IMR-90 (cell line): ENCODE measurements at regions not wholly inside any gene's neighbourhood (a gene's known extent, or its start where the extent isn't known, plus 50 kb on each side); places are given as distances from the start of the nearest gene placed in this dataset.

Experiments
- ATAC-seq: fragments of 200-7000 bp; cut with Tn5 transposase; 2 replicates; pipeline ENCODE4 v1.9.1; 2020; ENCODE audit warnings: low read depth, mild to moderate bottlenecking, moderate library complexity
- BruUV-seq: library from RNA; stranded (reverse); fragments of 400-500 nt; replicated peaks from 2 replicates; lab custom pipeline; 2021; lab: Mats Ljungman, UMichigan
- CTCF ChIA-PET: fragments of 300-600 bp; formaldehyde crosslinking; extraction: SDS; loops from one replicate; lab custom pipeline; 2021; ENCODE audit warnings: antibody characterized with exemption; lab: Yijun Ruan, JAX
- POLR2A ChIA-PET: fragments of 300-600 bp; sonication (Branson Sonifier 250); formaldehyde crosslinking; loops from one replicate; lab custom pipeline; 2022; ENCODE audit warnings: antibody characterized with exemption; ENCODE audit not compliant: unreplicated experiment; lab: Charles Lee
- DNase-seq: peaks from one replicate; pipeline ENCODE4 v3.0.0; 2013
- H2AFZ ChIP-seq: replicated peaks from 2 replicates; pipeline ENCODE3; 2013; ENCODE audit warnings: low read length, mild to moderate bottlenecking; ENCODE audit not compliant: poor library complexity
- H2AK5ac ChIP-seq: 2 replicates; pipeline ENCODE4 v1.6.1; 2013; ENCODE audit warnings: low read depth, low read length, inconsistent platforms
- H2AK9ac ChIP-seq: replicated peaks from 2 replicates; pipeline ENCODE3; 2013; ENCODE audit warnings: mild to moderate bottlenecking, low read depth, low read length, moderate library complexity; ENCODE audit not compliant: poor library complexity
- H2BK120ac ChIP-seq: 2 replicates; pipeline ENCODE4 v1.6.1; 2013; ENCODE audit warnings: low read depth, low read length, inconsistent platforms
- H2BK15ac ChIP-seq: 3 replicates; pipeline ENCODE4 v1.6.1; 2013; ENCODE audit warnings: low read depth, low read length, inconsistent platforms
- H2BK20ac ChIP-seq: 2 replicates; pipeline ENCODE4 v1.6.1; 2013; ENCODE audit warnings: low read depth, mild to moderate bottlenecking, inconsistent platforms, low read length, moderate library complexity
- H2BK5ac ChIP-seq: 2 replicates; pipeline ENCODE4 v1.6.1; 2013; ENCODE audit warnings: mild to moderate bottlenecking, low read depth, low read length, inconsistent platforms; ENCODE audit not compliant: poor library complexity, severe bottlenecking
- H3K14ac ChIP-seq: replicated peaks from 2 replicates; pipeline ENCODE4 v1.6.1; 2013; ENCODE audit warnings: low read depth, low read length, inconsistent platforms
- H3K18ac ChIP-seq: 2 replicates; pipeline ENCODE4 v1.6.1; 2013; ENCODE audit warnings: low read depth, low read length, control low read depth
- H3K23ac ChIP-seq: 2 replicates; pipeline ENCODE4 v1.6.1; 2013; ENCODE audit warnings: low read depth, low read length, inconsistent platforms
- H3K27ac ChIP-seq: 2 replicates; pipeline ENCODE4 v1.5.1; 2013; ENCODE audit warnings: mild to moderate bottlenecking, control low read depth, low read length; ENCODE audit not compliant: insufficient read depth
- H3K27me3 ChIP-seq: 2 replicates; pipeline ENCODE4 v1.6.1; 2013; ENCODE audit warnings: low read length; ENCODE audit not compliant: control insufficient read depth, insufficient read depth
- H3K36me3 ChIP-seq: 2 replicates; pipeline ENCODE4 v1.6.1; 2013; ENCODE audit warnings: low read length, mixed read lengths; ENCODE audit not compliant: control insufficient read depth, insufficient read depth
- H3K4ac ChIP-seq: 2 replicates; pipeline ENCODE4 v1.6.1; 2013; ENCODE audit warnings: low read depth, low read length, inconsistent platforms
- H3K4me1 ChIP-seq: 2 replicates; pipeline ENCODE4 v1.6.1; 2013; ENCODE audit warnings: low read length, mixed read lengths; ENCODE audit not compliant: control insufficient read depth, insufficient read depth
- H3K4me2 ChIP-seq: 2 replicates; pipeline ENCODE4 v1.6.1; 2013; ENCODE audit warnings: low read depth, mild to moderate bottlenecking, control low read depth, low read length, moderate library complexity
- H3K4me3 ChIP-seq: 2 replicates; pipeline ENCODE4 v1.5.1; 2013; ENCODE audit warnings: low read depth, mild to moderate bottlenecking, control low read depth, low read length, moderate library complexity; ENCODE audit not compliant: insufficient read depth
- H3K56ac ChIP-seq: 2 replicates; pipeline ENCODE4 v1.6.1; 2013; ENCODE audit warnings: low read length, inconsistent platforms; ENCODE audit not compliant: insufficient read depth; ENCODE audit errors: extremely low read depth
- H3K79me1 ChIP-seq, 2 experiments: 2 replicates each; pipeline ENCODE4 v1.6.1; 2013; ENCODE audit warnings: low read length in 2 of 2, inconsistent platforms in 1 of 2, low read depth in 1 of 2
- H3K9ac ChIP-seq: 2 replicates; pipeline ENCODE4 v1.6.1; 2013; ENCODE audit warnings: low read depth, low read length, control low read depth
- H3K9me1 ChIP-seq: 2 replicates; pipeline ENCODE4 v1.6.1; 2013; ENCODE audit warnings: low read length, inconsistent platforms; ENCODE audit not compliant: insufficient read depth
- H3K9me3 ChIP-seq: 2 replicates; pipeline ENCODE4 v1.6.1; 2013; ENCODE audit warnings: low read length; ENCODE audit not compliant: control insufficient read depth, insufficient read depth
- H4K20me1 ChIP-seq: 2 replicates; pipeline ENCODE4 v1.6.1; 2013; ENCODE audit warnings: low read length, inconsistent platforms; ENCODE audit not compliant: insufficient read depth
- H4K5ac ChIP-seq: 2 replicates; pipeline ENCODE4 v1.6.1; 2013; ENCODE audit warnings: mild to moderate bottlenecking, low read depth, low read length, control low read depth
- H4K8ac ChIP-seq, 2 experiments: 2 replicates each; pipeline ENCODE4 v1.6.1; 2013; ENCODE audit warnings: low read depth in 2 of 2, low read length in 2 of 2, control low read depth in 1 of 2, inconsistent platforms in 1 of 2
- H4K91ac ChIP-seq: 2 replicates; pipeline ENCODE4 v1.6.1; 2013; ENCODE audit warnings: low read depth, low read length, inconsistent platforms; ENCODE audit not compliant: insufficient read depth
- BHLHE40 ChIP-seq: fragments of 150-350 bp; IDR thresholded peaks from 2 replicates; pipeline ENCODE4 v1.6.1; 2016; ENCODE audit warnings: mild to moderate bottlenecking, low read depth, low read length
- CEBPB ChIP-seq: IDR thresholded peaks from 2 replicates; pipeline ENCODE4 v1.6.1; 2012; ENCODE audit warnings: low read depth, low read length, improper control_type of control experiment
- CHD1 ChIP-seq: IDR thresholded peaks from 2 replicates; pipeline ENCODE4 v1.6.1; 2012; ENCODE audit warnings: low read depth, low read length, improper control_type of control experiment
- CTCF ChIP-seq: conservative IDR thresholded peaks from 2 replicates; pipeline ENCODE4 v1.5.1; 2012; ENCODE audit warnings: mild to moderate bottlenecking, low read depth, low read length, improper control_type of control experiment
- FOS ChIP-seq: fragments of 150-350 bp; IDR thresholded peaks from 2 replicates; pipeline ENCODE4 v1.6.1; 2016; ENCODE audit warnings: low read depth, low read length
- MAFK ChIP-seq: IDR thresholded peaks from 2 replicates; pipeline ENCODE4 v1.6.1; 2012; ENCODE audit warnings: low read depth, low read length, improper control_type of control experiment
- MAZ ChIP-seq: IDR thresholded peaks from 2 replicates; pipeline ENCODE4 v1.6.1; 2012; ENCODE audit warnings: low read depth, mild to moderate bottlenecking, low read length, improper control_type of control experiment, moderate library complexity, borderline replicate concordance
- MXI1 ChIP-seq: IDR thresholded peaks from 2 replicates; pipeline ENCODE4 v1.6.1; 2012; ENCODE audit warnings: low read depth, mild to moderate bottlenecking, low read length, moderate library complexity, borderline replicate concordance
- NFE2L2 ChIP-seq: fragments of 150-350 bp; IDR thresholded peaks from 2 replicates; pipeline ENCODE4 v1.6.1; 2016; ENCODE audit warnings: low read depth, mild to moderate bottlenecking, low read length
- POLR2A ChIP-seq: IDR thresholded peaks from 2 replicates; pipeline ENCODE4 v1.6.1; 2012; ENCODE audit warnings: mild to moderate bottlenecking, low read depth, low read length
- RAD21 ChIP-seq: IDR thresholded peaks from 2 replicates; pipeline ENCODE4 v1.6.1; 2012; ENCODE audit warnings: low read length, improper control_type of control experiment
- RCOR1 ChIP-seq: IDR thresholded peaks from 2 replicates; pipeline ENCODE4 v1.6.1; 2012; ENCODE audit warnings: mild to moderate bottlenecking, low read length, improper control_type of control experiment; ENCODE audit not compliant: insufficient replicate concordance
- RFX5 ChIP-seq: IDR thresholded peaks from 2 replicates; pipeline ENCODE4 v1.8.0; 2012; ENCODE audit warnings: low read depth, mild to moderate bottlenecking, low read length, moderate library complexity
- SMC3 ChIP-seq: fragments of 150-350 bp; IDR thresholded peaks from 2 replicates; pipeline ENCODE4 v1.6.1; 2016; ENCODE audit warnings: low read depth, mild to moderate bottlenecking, antibody characterized with exemption, low read length, moderate library complexity
- USF2 ChIP-seq: fragments of 150-350 bp; IDR thresholded peaks from 2 replicates; pipeline ENCODE4 v1.6.1; 2017; ENCODE audit warnings: mild to moderate bottlenecking, antibody characterized with exemption, low read length, low read depth
- dilution Hi-C: fragments of 300-500 bp; cut with HindIII; formaldehyde crosslinking; loops from one replicate; pipeline ENCODE4 v1.14.3; 2018; ENCODE audit warnings: low sequenced_read_pairs; ENCODE audit not compliant: unreplicated experiment
- in situ Hi-C: fragments of 300-500 bp; cut with MboI; formaldehyde crosslinking; loops from 3 replicates; pipeline ENCODE4 v1.14.3; 2019; ENCODE audit warnings: low sequenced_read_pairs, inconsistent platforms, mixed read lengths
- intact Hi-C: fragments of 100-400 bp; cut with micrococcal nuclease; formaldehyde crosslinking; loops from 2 replicates; pipeline ENCODE4 v1.10.0; 2022
- TF ChIP-seq, protein P1 (sequence below): fragments of 150-350 bp; IDR thresholded peaks from 2 replicates; pipeline ENCODE4 v1.6.1; 2016; ENCODE audit warnings: low read depth, mild to moderate bottlenecking, low read length, moderate library complexity, borderline replicate concordance

GRCh38 chr1:69233463-69233862, 334.3 kb upstream of the LRRC7 start:
- H2BK15ac ChIP-seq = no peak overlapping the region
- H4K5ac ChIP-seq = no peak overlapping the region
- ChIA-PET CTCF (no interaction called here), POLR2A (no interaction called here)
- H2BK20ac ChIP-seq = no peak overlapping the region
- TF ChIP-seq NFE2L2 (no peak), MXI1 (no peak), SMC3 (no peak), RAD21 (no peak), POLR2A (no peak), CEBPB (no peak), RFX5 (no peak), CHD1 (no peak), FOS (no peak), MAFK (no peak), MAZ (no peak), BHLHE40 (no peak), USF2 (no peak), RCOR1 (no peak), CTCF (no peak)
- TF ChIP-seq, protein P1, sequence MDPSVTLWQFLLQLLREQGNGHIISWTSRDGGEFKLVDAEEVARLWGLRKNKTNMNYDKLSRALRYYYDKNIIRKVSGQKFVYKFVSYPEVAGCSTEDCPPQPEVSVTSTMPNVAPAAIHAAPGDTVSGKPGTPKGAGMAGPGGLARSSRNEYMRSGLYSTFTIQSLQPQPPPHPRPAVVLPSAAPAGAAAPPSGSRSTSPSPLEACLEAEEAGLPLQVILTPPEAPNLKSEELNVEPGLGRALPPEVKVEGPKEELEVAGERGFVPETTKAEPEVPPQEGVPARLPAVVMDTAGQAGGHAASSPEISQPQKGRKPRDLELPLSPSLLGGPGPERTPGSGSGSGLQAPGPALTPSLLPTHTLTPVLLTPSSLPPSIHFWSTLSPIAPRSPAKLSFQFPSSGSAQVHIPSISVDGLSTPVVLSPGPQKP = no peak
- no peaks in the 10 kb centered on the region for H3K27me3 ChIP-seq
- no peak overlapping the region for H4K91ac ChIP-seq
- H3K14ac ChIP-seq = no peak overlapping the region
- H4K20me1 ChIP-seq = no peaks in the 10 kb centered on the region
- H3K23ac ChIP-seq = no peak overlapping the region
- no TSS peak for BruUV-seq
- H3K9ac ChIP-seq = no peak overlapping the region
- H3K9me3 ChIP-seq = no peaks in the 10 kb centered on the region
- no peak overlapping the region for H3K18ac ChIP-seq
- no peaks in the 10 kb centered on the region for H3K9me1 ChIP-seq
- no peak overlapping the region for H2BK120ac ChIP-seq
- H3K56ac ChIP-seq = no peak overlapping the region
- dilution Hi-C loops = no loop called here
- no peak overlapping the region for H2AK9ac ChIP-seq
- H3K4ac ChIP-seq = no peak overlapping the region
- ATAC-seq (no peak), DNase-seq (no peak)
- no peak overlapping the region for H2BK5ac ChIP-seq
- no peak overlapping the region for H2AFZ ChIP-seq
- no peak overlapping the region for H3K27ac ChIP-seq
- intact Hi-C loops = no loop called here
- H3K36me3 ChIP-seq = no peaks in the 10 kb centered on the region
- in situ Hi-C loops = no loop called here
- H3K4me1 ChIP-seq = no peaks in the 10 kb centered on the region
- no peaks in the 10 kb centered on the region for H3K79me1 ChIP-seq
- H2AK5ac ChIP-seq = no peak overlapping the region
- H4K8ac ChIP-seq = no peak overlapping the region
- no peak overlapping the region for H3K4me3 ChIP-seq
- no peak overlapping the region for H3K4me2 ChIP-seq
